ENCODE measurements at regions not wholly inside any gene's neighbourhood (a gene's known extent, or its start where the extent isn't known, plus 50 kb on each side); places are given as distances from the start of the nearest gene placed in this dataset.

DNA sequence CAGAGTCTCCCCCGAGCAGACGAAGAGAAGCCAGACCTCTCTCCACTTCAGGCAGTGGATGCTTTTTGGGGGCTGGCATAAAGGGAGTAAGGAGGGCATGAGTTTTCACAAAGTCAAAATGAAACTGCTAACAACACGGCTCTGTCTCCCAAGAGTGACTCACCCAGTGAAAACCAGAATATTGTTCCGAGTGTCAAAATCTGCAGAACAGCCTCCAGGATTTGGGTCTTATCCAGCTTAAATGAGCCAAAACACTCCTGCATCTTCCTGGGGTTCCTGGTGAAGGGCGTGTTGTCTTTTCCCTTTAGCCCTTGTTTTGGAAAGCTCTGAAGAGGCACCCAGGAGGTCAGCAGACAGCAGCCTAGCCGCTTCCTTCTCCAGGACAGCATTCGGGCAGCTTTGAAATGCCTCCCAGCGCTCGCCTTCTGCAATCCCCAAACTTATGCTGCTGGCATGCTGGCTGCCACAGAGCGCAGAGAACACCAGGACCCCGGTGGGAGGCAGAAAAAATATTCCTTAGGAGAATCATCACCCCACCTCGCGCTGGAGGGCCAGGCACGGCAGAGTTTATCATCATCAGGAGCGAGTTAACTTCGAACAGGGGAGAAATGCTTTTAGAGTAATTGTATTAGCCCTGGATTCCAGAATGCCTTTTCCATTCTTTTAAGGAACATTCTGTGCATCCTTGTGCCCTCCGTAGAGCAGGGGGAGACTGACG is 117.7 kb upstream of the NCOR2 start:
- Histone ChIP-seq H3K4me1 (ENCODE audit: control insufficient read depth in 1 of 2, insufficient read depth in 2 of 2, low read length in 2 of 2) (peaks cover 22 to 59% of the 10 kb centered on the region in 2 donors), H3K9me3 (ENCODE audit: control insufficient read depth in 1 of 2, low read length in 2 of 2) (no peaks in the 10 kb centered on the region), H3K27ac (ENCODE audit: low read length) (peak overlapping the region; percentile 74), H3K27me3 (ENCODE audit: low read depth, low read length) (no peaks in the 10 kb centered on the region), H3K4me3 (ENCODE audit: low read depth in 1 of 2, low read length in 2 of 2) (peak overlapping the region; percentile 12 to 37), H3K36me3 (ENCODE audit: control insufficient read depth in 1 of 2, insufficient read depth in 2 of 2, low read length in 2 of 2) (no peaks in the 10 kb centered on the region)

- H3K27ac ChIP-seq (ENCODE audit: low read length) = peak overlapping the region; percentile 74
- peak overlapping the region; percentile 12 to 37 for H3K4me3 ChIP-seq (ENCODE audit: low read depth in 1 of 2, low read length in 2 of 2)
These were observed 117.1 kb upstream of the NCOR2 start for GRCh38 chr12:124684496-124684895.

GRCh38 chr12:124683152-124684124 is 116.0 kb upstream of the NCOR2 start:
- Histone ChIP-seq H3K27me3 (ENCODE audit: low read depth, low read length) (no peaks in the 10 kb centered on the region), H3K27ac (ENCODE audit: low read length) (peak overlapping the region; percentile 49), H3K4me1 (ENCODE audit: control insufficient read depth in 1 of 2, insufficient read depth in 2 of 2, low read length in 2 of 2) (peaks cover 21 to 71% of the 10 kb centered on the region in 2 donors), H3K9me3 (ENCODE audit: control insufficient read depth in 1 of 2, low read length in 2 of 2) (no peaks in the 10 kb centered on the region), H3K36me3 (ENCODE audit: control insufficient read depth in 1 of 2, insufficient read depth in 2 of 2, low read length in 2 of 2) (no peaks in the 10 kb centered on the region), H3K4me3 (ENCODE audit: low read depth in 1 of 2, low read length in 2 of 2) (no peak overlapping the region)

More at GRCh38 chr12:124684496-124684895, 117.1 kb upstream of the NCOR2 start:
- no peaks in the 10 kb centered on the region for H3K27me3 ChIP-seq (ENCODE audit: low read depth, low read length)
- peaks cover 23 to 66% of the 10 kb centered on the region in 2 donors for H3K4me1 ChIP-seq (ENCODE audit: control insufficient read depth in 1 of 2, insufficient read depth in 2 of 2, low read length in 2 of 2)
- H3K36me3 ChIP-seq (ENCODE audit: control insufficient read depth in 1 of 2, insufficient read depth in 2 of 2, low read length in 2 of 2) = no peaks in the 10 kb centered on the region
- no peaks in the 10 kb centered on the region for H3K9me3 ChIP-seq (ENCODE audit: control insufficient read depth in 1 of 2, low read length in 2 of 2)

- Histone ChIP-seq H3K4me3 (ENCODE audit: low read depth in 1 of 2, low read length in 2 of 2) (no peak overlapping the region), H3K27ac (ENCODE audit: low read length) (peak overlapping the region; percentile 43), H3K27me3 (ENCODE audit: low read depth, low read length) (no peaks in the 10 kb centered on the region), H3K36me3 (ENCODE audit: control insufficient read depth in 1 of 2, insufficient read depth in 2 of 2, low read length in 2 of 2) (no peaks in the 10 kb centered on the region), H3K9me3 (ENCODE audit: control insufficient read depth in 1 of 2, low read length in 2 of 2) (no peaks in the 10 kb centered on the region), H3K4me1 (ENCODE audit: control insufficient read depth in 1 of 2, insufficient read depth in 2 of 2, low read length in 2 of 2) (peaks cover 20 to 65% of the 10 kb centered on the region in 2 donors)
These were observed 115.2 kb upstream of the NCOR2 start for GRCh38 chr12:124682425-124683151.

DNA sequence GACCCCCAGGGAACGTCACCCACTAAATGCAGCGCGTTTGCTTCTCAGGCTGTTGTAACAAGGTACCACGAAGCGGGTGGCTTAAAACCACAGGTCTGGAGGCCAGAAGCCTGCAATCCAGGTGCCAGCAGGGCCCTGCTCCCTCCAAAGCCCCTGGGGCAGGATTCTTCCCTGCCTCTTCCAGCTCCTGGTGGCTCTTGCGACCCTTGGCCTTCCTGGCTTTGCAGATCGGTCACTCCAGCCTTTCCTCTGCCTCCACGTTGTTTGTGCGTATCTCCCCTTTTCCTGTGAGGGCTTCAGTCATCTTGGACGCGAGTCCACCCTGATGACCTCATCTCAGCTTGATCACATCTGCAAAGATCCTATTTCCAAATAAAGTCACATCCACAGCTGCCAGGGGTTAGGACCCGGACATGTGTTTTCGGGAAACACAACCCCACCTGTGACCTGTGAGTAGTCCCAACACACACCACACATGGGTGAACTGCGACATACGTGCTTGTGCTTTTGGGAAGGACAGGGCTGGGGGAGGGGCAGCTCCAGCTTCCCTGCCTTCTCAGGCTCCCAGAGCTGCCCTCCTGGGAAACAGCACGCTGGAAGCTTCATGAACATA is 114.5 kb upstream of the NCOR2 start:
- Histone ChIP-seq H3K27me3 (ENCODE audit: low read depth, low read length) (no peaks in the 10 kb centered on the region), H3K4me1 (ENCODE audit: control insufficient read depth in 1 of 2, insufficient read depth in 2 of 2, low read length in 2 of 2) (peaks cover 20 to 58% of the 10 kb centered on the region in 2 donors), H3K9me3 (ENCODE audit: control insufficient read depth in 1 of 2, low read length in 2 of 2) (no peaks in the 10 kb centered on the region), H3K36me3 (ENCODE audit: control insufficient read depth in 1 of 2, insufficient read depth in 2 of 2, low read length in 2 of 2) (no peaks in the 10 kb centered on the region), H3K4me3 (ENCODE audit: low read depth in 1 of 2, low read length in 2 of 2) (no peak overlapping the region), H3K27ac (ENCODE audit: low read length) (peak overlapping the region; percentile 43)

DNA sequence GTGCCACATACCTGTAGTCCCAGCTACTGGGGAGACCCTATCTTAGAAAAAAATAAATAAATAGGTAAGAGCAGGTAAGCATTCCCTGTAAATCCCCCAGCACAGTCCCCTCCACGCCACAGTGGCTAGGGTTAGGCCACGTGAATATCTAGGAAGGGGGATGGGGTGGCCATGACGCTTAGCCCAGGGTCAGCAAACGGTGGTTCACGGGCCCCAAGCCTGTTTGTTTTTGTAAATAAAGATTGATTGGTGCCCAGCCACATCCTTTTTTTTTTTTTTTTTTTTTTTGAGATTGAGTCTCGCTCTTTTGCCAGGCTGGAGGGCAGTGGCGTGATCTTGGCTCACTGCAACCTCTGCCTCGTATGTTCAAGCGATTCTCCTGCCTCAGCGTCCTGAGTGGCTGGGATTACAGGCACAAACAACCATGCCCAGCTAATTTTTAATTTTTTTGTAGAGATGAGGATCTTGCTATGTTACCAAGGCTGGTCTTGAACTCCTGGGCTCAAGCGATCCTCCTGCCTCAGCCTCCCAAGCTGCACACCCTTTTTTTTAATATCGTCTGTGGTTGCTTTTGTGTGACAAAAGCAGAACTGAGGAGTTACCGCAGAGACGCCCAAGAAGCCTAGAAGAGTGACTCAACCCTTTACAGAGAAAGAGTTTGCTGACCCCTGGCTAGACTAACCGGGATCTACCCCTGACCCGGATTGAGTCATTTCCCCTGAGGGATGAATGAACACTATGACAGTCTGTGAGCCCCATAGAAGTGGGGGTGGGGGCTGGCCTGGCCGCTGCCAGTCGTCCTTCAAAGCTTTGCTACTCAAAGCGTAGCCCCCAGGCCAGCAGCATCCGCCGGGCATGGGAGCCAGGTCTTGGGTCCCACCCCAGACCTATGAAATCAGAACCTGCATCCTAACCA is 113.7 kb upstream of the NCOR2 start:
- H3K4me1 ChIP-seq (ENCODE audit: control insufficient read depth in 1 of 2, insufficient read depth in 2 of 2, low read length in 2 of 2) = peaks cover 25 to 65% of the 10 kb centered on the region in 2 donors

GRCh38 chr12:124679533-124680371 is 112.3 kb upstream of the NCOR2 start:
- Histone ChIP-seq H3K36me3 (ENCODE audit: control insufficient read depth in 1 of 2, insufficient read depth in 2 of 2, low read length in 2 of 2) (no peaks in the 10 kb centered on the region), H3K9me3 (ENCODE audit: control insufficient read depth in 1 of 2, low read length in 2 of 2) (no peaks in the 10 kb centered on the region), H3K27ac (ENCODE audit: low read length) (no peak overlapping the region), H3K4me1 (ENCODE audit: control insufficient read depth in 1 of 2, insufficient read depth in 2 of 2, low read length in 2 of 2) (peaks cover 17 to 54% of the 10 kb centered on the region in 2 donors), H3K27me3 (ENCODE audit: low read depth, low read length) (no peaks in the 10 kb centered on the region), H3K4me3 (ENCODE audit: low read depth in 1 of 2, low read length in 2 of 2) (no peak overlapping the region)

More for the DNA sequence above, 113.7 kb upstream of the NCOR2 start:
- Histone ChIP-seq H3K27me3 (ENCODE audit: low read depth, low read length) (no peaks in the 10 kb centered on the region), H3K27ac (ENCODE audit: low read length) (peak overlapping the region; percentile 43), H3K9me3 (ENCODE audit: control insufficient read depth in 1 of 2, low read length in 2 of 2) (no peaks in the 10 kb centered on the region), H3K4me3 (ENCODE audit: low read depth in 1 of 2, low read length in 2 of 2) (no peak overlapping the region), H3K36me3 (ENCODE audit: control insufficient read depth in 1 of 2, insufficient read depth in 2 of 2, low read length in 2 of 2) (no peaks in the 10 kb centered on the region)

DNA sequence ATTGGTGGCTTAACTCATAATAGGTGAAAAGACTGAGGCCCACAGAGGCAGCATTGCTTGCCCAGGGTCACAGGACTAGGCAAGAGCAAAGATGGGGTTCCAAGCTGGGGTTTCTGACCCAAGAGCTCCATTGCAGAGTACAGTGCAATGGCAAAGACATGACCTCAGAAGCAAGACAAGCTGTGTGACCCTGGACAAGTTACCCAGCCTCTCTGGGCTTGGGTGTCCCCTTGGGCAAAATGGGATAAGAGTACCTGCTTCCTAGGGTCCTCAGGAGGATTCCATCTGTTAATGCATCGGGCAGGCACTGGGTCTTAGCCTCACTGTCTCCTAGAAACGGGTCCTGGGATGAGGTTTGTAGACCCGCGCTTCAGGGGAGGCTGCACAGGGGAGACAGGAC is 111.6 kb upstream of the NCOR2 start:
- no peaks in the 10 kb centered on the region for H3K27me3 ChIP-seq (ENCODE audit: low read depth, low read length)
- no peak overlapping the region for H3K4me3 ChIP-seq (ENCODE audit: low read depth in 1 of 2, low read length in 2 of 2)
- H3K4me1 ChIP-seq (ENCODE audit: control insufficient read depth in 1 of 2, insufficient read depth in 2 of 2, low read length in 2 of 2) = peaks cover 17 to 49% of the 10 kb centered on the region in 2 donors
- no peaks in the 10 kb centered on the region for H3K9me3 ChIP-seq (ENCODE audit: control insufficient read depth in 1 of 2, low read length in 2 of 2)
- no peak overlapping the region for H3K27ac ChIP-seq (ENCODE audit: low read length)
- H3K36me3 ChIP-seq (ENCODE audit: control insufficient read depth in 1 of 2, insufficient read depth in 2 of 2, low read length in 2 of 2) = no peaks in the 10 kb centered on the region

DNA sequence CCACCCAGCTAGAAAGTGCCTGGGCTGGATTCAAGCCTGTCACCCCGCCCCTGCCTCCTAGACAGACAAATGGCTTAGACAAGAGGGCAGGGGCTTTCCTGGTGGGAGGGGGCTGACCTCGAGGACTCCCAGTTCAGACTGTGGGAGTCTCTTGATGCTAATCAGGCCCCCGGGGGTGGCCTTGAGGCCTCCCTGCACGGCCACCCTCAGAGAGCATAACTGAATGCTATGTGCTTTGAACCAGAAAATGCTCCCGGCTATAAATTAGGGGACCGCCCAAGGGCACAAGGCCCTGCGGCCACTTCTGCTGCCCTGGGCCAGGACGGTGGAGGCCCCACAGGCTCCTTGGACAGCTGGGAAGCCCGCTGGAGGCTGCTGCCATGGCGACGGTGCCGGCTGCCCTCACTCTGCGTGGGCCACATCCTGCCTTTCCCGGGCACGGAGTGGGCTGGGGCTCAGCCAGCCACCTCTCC is 111.0 kb upstream of the NCOR2 start:
- no peaks in the 10 kb centered on the region for H3K27me3 ChIP-seq (ENCODE audit: low read depth, low read length)
- H3K27ac ChIP-seq (ENCODE audit: low read length) = no peak overlapping the region
- H3K36me3 ChIP-seq (ENCODE audit: control insufficient read depth in 1 of 2, insufficient read depth in 2 of 2, low read length in 2 of 2) = no peaks in the 10 kb centered on the region
- H3K9me3 ChIP-seq (ENCODE audit: control insufficient read depth in 1 of 2, low read length in 2 of 2) = no peaks in the 10 kb centered on the region
- H3K4me1 ChIP-seq (ENCODE audit: control insufficient read depth in 1 of 2, insufficient read depth in 2 of 2, low read length in 2 of 2) = peaks cover 17 to 45% of the 10 kb centered on the region in 2 donors
- no peak overlapping the region for H3K4me3 ChIP-seq (ENCODE audit: low read depth in 1 of 2, low read length in 2 of 2)
